ENCODE measurements at regions not wholly inside any gene's neighbourhood (a gene's known extent, or its start where the extent isn't known, plus 50 kb on each side); places are given as distances from the start of the nearest gene placed in this dataset.

DNA sequence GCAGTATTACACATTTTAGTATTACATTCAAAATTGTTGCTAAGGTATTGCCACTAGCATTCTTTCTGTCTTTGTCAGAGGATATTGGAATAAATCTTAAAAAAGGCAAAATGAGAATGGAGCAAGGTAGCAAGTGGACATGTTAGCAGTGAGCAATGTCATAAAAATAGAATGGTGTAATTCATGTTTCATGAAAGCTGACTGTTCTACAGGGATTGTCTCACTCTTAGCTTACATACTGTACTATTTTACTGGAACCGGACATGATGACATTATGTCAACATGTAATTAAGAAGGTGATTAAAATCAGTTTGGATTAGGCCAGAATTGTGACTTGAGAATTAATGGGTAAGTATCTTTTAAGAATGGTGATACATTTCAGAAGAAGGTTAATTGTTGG, 1086.2 kb downstream of the STIM2 start:
- BruUV-seq (replicated peaks) = no TSS peak
- in situ Hi-C loops (cut with HindIII; ENCODE audit: low pct_unique_long_range_greater_than_20kb, low sequenced_read_pairs) (no loop called here), intact Hi-C loops (cut with micrococcal nuclease; ENCODE audit: unreplicated experiment) (no loop called here)
- ChIA-PET POLR2A (interaction anchor here (0.6 kb wide), 1 partner anchor 79 kb away, joined by 7 read pairs; no protein-coding TSS in a partner anchor), CTCF (no interaction called here)
- Histone ChIP-seq H3K9me3 (ENCODE audit: control insufficient read depth, insufficient read depth, low read depth, low read length) (no peaks in the 10 kb centered on the region), H3K4me1 (ENCODE audit: control insufficient read depth, insufficient read depth, low read length) (no peaks in the 10 kb centered on the region), H3K4me3 (ENCODE audit: low read depth in 2 of 2, low read length in 2 of 2) (no peak overlapping the region), H3K27ac (ENCODE audit: low read length) (no peak overlapping the region), H3K27me3 (ENCODE audit: control insufficient read depth, insufficient read depth, low read length) (no peaks in the 10 kb centered on the region), H3K36me3 (ENCODE audit: control insufficient read depth, insufficient read depth, low read length) (no peaks in the 10 kb centered on the region)
- TF ChIP-seq, protein P1, sequence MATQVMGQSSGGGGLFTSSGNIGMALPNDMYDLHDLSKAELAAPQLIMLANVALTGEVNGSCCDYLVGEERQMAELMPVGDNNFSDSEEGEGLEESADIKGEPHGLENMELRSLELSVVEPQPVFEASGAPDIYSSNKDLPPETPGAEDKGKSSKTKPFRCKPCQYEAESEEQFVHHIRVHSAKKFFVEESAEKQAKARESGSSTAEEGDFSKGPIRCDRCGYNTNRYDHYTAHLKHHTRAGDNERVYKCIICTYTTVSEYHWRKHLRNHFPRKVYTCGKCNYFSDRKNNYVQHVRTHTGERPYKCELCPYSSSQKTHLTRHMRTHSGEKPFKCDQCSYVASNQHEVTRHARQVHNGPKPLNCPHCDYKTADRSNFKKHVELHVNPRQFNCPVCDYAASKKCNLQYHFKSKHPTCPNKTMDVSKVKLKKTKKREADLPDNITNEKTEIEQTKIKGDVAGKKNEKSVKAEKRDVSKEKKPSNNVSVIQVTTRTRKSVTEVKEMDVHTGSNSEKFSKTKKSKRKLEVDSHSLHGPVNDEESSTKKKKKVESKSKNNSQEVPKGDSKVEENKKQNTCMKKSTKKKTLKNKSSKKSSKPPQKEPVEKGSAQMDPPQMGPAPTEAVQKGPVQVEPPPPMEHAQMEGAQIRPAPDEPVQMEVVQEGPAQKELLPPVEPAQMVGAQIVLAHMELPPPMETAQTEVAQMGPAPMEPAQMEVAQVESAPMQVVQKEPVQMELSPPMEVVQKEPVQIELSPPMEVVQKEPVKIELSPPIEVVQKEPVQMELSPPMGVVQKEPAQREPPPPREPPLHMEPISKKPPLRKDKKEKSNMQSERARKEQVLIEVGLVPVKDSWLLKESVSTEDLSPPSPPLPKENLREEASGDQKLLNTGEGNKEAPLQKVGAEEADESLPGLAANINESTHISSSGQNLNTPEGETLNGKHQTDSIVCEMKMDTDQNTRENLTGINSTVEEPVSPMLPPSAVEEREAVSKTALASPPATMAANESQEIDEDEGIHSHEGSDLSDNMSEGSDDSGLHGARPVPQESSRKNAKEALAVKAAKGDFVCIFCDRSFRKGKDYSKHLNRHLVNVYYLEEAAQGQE (IDR thresholded peaks at IDR 0.05; ENCODE audit: insufficient read depth in 1 of 2, low read depth in 2 of 2, low read length in 1 of 2) = no peak
- TF ChIP-seq, protein P2, sequence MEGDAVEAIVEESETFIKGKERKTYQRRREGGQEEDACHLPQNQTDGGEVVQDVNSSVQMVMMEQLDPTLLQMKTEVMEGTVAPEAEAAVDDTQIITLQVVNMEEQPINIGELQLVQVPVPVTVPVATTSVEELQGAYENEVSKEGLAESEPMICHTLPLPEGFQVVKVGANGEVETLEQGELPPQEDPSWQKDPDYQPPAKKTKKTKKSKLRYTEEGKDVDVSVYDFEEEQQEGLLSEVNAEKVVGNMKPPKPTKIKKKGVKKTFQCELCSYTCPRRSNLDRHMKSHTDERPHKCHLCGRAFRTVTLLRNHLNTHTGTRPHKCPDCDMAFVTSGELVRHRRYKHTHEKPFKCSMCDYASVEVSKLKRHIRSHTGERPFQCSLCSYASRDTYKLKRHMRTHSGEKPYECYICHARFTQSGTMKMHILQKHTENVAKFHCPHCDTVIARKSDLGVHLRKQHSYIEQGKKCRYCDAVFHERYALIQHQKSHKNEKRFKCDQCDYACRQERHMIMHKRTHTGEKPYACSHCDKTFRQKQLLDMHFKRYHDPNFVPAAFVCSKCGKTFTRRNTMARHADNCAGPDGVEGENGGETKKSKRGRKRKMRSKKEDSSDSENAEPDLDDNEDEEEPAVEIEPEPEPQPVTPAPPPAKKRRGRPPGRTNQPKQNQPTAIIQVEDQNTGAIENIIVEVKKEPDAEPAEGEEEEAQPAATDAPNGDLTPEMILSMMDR (IDR thresholded peaks at IDR 0.05) = no peak
- TF ChIP-seq POLR2AphosphoS5 (IDR thresholded peaks at IDR 0.05; ENCODE audit: low read depth, low read length) = no peak
- TF ChIP-seq TCF7L2 (IDR thresholded peaks at IDR 0.05; ENCODE audit: low read depth, low read length) = no peak
- TF ChIP-seq SIN3A (IDR thresholded peaks at IDR 0.05; ENCODE audit: borderline replicate concordance, insufficient read depth, low read depth, low read length) = no peak
- DNase-seq (ENCODE audit: low read depth, low spot score) (no peak), ATAC-seq (no peak)

DNA sequence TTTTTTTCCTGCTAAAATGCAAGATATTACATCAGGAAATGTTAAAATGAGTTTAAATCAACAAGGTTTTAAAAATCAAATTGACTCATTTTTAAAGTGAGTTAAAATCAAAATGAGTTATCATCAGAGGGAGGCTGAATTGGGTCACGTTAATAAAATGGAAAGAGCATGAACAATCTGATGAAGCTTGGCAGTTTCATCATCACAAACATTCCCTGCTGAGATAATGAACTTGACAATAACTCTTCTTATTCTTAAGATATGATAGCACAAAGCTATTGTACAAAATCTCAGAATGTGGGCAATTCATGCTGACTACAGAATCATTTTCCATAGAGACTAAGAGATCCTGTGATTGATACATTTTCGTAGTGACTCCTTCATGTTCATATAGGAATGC, 1086.7 kb downstream of the STIM2 start:
- no TSS peak for BruUV-seq (replicated peaks)
- in situ Hi-C loops (cut with HindIII; ENCODE audit: low pct_unique_long_range_greater_than_20kb, low sequenced_read_pairs) = no loop called here
- no peak for ATAC-seq
- intact Hi-C loops (cut with micrococcal nuclease; ENCODE audit: unreplicated experiment) = no loop called here
- Histone ChIP-seq H3K27ac (ENCODE audit: low read length) (no peak overlapping the region), H3K4me1 (ENCODE audit: control insufficient read depth, insufficient read depth, low read length) (no peaks in the 10 kb centered on the region), H3K27me3 (ENCODE audit: control insufficient read depth, insufficient read depth, low read length) (no peaks in the 10 kb centered on the region), H3K4me3 (ENCODE audit: low read depth in 2 of 2, low read length in 2 of 2) (no peak overlapping the region), H3K9me3 (ENCODE audit: control insufficient read depth, insufficient read depth, low read depth, low read length) (no peaks in the 10 kb centered on the region), H3K36me3 (ENCODE audit: control insufficient read depth, insufficient read depth, low read length) (no peaks in the 10 kb centered on the region)
- ChIA-PET CTCF (no interaction called here), POLR2A (no interaction called here)
- TF ChIP-seq, protein P1 (IDR thresholded peaks at IDR 0.05; ENCODE audit: insufficient read depth in 1 of 2, low read depth in 2 of 2, low read length in 1 of 2) = no peak
- TF ChIP-seq, protein P2 (IDR thresholded peaks at IDR 0.05) = no peak
- TF ChIP-seq SIN3A (IDR thresholded peaks at IDR 0.05; ENCODE audit: borderline replicate concordance, insufficient read depth, low read depth, low read length) (no peak), TCF7L2 (IDR thresholded peaks at IDR 0.05; ENCODE audit: low read depth, low read length) (no peak), POLR2AphosphoS5 (IDR thresholded peaks at IDR 0.05; ENCODE audit: low read depth, low read length) (no peak)
- DNase-seq (ENCODE audit: low read depth, low spot score) = no peak

Measured in Panc1 (cell line).